Neural progenitor cell (in vitro differentiated cells): ENCODE measurements at regions not wholly inside any gene's neighbourhood (a gene's known extent, or its start where the extent isn't known, plus 50 kb on each side); places are given as distances from the start of the nearest gene placed in this dataset.

Experiments
- CTCF ChIP-seq: fragments of 200-600 bp; sonication (generic); IDR thresholded peaks from 2 replicates; pipeline ENCODE4 v1.5.1; 2017; ENCODE audit warnings: antibody characterized with exemption, mild to moderate bottlenecking
- EZH2phosphoT487 ChIP-seq: fragments of 200-600 bp; sonication (generic); IDR thresholded peaks from 2 replicates; pipeline ENCODE4 v1.6.1; 2017; ENCODE audit warnings: antibody characterized with exemption

GRCh38 chr11:119876841-119877240 lies 147.8 kb upstream of the NECTIN1 start:
- TF ChIP-seq EZH2phosphoT487 = no peak
- no peak for TF ChIP-seq CTCF
